Fibroblast of lung (primary cell): ENCODE measurements at regions not wholly inside any gene's neighbourhood (a gene's known extent, or its start where the extent isn't known, plus 50 kb on each side); places are given as distances from the start of the nearest gene placed in this dataset.

ENCODE experiments used
- DNase-seq, 2 donors: peaks; one replicate each; pipeline versions ENCODE4 v3.0.0 to v3.0.0-alpha.2; 2010; ENCODE audit warnings: low read depth in 2 of 2
- H2AFZ ChIP-seq: 2 replicates; pipeline ENCODE4 v1.5.1; 2012; ENCODE audit warnings: low read length, control low read depth, inconsistent platforms
- H3K27ac ChIP-seq: 2 replicates; pipeline ENCODE4 v1.5.1; 2011; ENCODE audit warnings: low read length, control low read depth; ENCODE audit not compliant: insufficient read depth
- H3K27me3 ChIP-seq: 2 replicates; pipeline ENCODE4 v1.5.1; 2011; ENCODE audit warnings: mild to moderate bottlenecking, low read length; ENCODE audit not compliant: control insufficient read depth, insufficient read depth
- H3K36me3 ChIP-seq: 2 replicates; pipeline ENCODE4 v1.5.1; 2011; ENCODE audit warnings: low read length; ENCODE audit not compliant: control insufficient read depth, insufficient read depth
- H3K4me1 ChIP-seq: 2 replicates; pipeline ENCODE4 v1.5.1; 2011; ENCODE audit warnings: low read length; ENCODE audit not compliant: control insufficient read depth, insufficient read depth; ENCODE audit errors: extremely low read depth
- H3K4me2 ChIP-seq: 2 replicates; pipeline ENCODE4 v1.5.1; 2011; ENCODE audit warnings: low read length, control low read depth; ENCODE audit not compliant: insufficient read depth; ENCODE audit errors: extremely low read depth
- H3K4me3 ChIP-seq, 4 experiments: fragments of 200-600 bp in 1 of 4; sonication (generic) in 1 of 4; replicated peaks in 1 of 4; 2 replicates each; pipeline ENCODE4 v1.5.1; 2011 to 2016; ENCODE audit warnings: low read length in 4 of 4, low read depth in 3 of 4, mild to moderate bottlenecking in 3 of 4, control low read depth in 2 of 4, inconsistent platforms in 1 of 4, mixed read lengths in 1 of 4; ENCODE audit not compliant: insufficient read depth in 1 of 4; ENCODE audit errors: control extremely low read depth in 1 of 4
- H3K79me2 ChIP-seq: 2 replicates; pipeline ENCODE4 v1.5.1; 2012; ENCODE audit warnings: mild to moderate bottlenecking, low read length, inconsistent platforms; ENCODE audit not compliant: control insufficient read depth, insufficient read depth
- H3K9ac ChIP-seq: 2 replicates; pipeline ENCODE4 v1.5.1; 2011; ENCODE audit warnings: mild to moderate bottlenecking, low read length, control low read depth; ENCODE audit not compliant: insufficient read depth
- H3K9me3 ChIP-seq: 2 replicates; pipeline ENCODE4 v1.5.1; 2012; ENCODE audit warnings: low read depth, low read length; ENCODE audit not compliant: control insufficient read depth, insufficient read depth
- H4K20me1 ChIP-seq: 2 replicates; pipeline ENCODE4 v1.5.1; 2011; ENCODE audit warnings: low read length; ENCODE audit not compliant: control insufficient read depth, insufficient read depth; ENCODE audit errors: extremely low read depth
- EZH2 ChIP-seq: IDR thresholded peaks from 2 replicates; pipeline ENCODE4 v1.5.1; 2012; ENCODE audit warnings: low read length, control low read depth, mild to moderate bottlenecking; ENCODE audit errors: missing control alignments
- TF ChIP-seq, protein P1 (sequence below), 2 donors: IDR thresholded peaks in 1 of 2; conservative IDR thresholded peaks in 1 of 2; 1 replicate in 1 of 2; 2 replicates in 1 of 2; pipeline ENCODE4 v1.5.1; 2011 to 2012; ENCODE audit warnings: low read length in 2 of 2, control low read depth in 1 of 2, inconsistent platforms in 1 of 2, low read depth in 1 of 2, mild to moderate bottlenecking in 1 of 2

DNA sequence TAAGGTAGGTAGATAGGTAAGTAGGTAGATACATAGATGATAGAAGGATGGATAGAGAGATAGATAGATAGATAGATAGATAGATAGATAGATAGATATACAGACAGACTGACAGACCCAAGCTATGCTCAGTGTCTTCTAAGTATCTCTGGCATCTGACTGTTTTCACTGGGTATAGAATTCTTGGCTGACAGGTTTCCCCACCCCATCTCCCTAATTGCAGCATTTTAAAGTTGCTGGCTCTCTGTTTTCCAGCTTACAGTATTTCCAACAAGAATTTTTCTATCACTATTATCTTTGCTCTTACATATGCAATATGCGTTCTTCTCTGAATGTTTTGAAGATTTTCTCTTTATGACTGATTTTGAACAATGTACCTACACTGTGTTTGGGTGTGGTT is 328.7 kb downstream of the TCERG1L start:
- H3K9ac ChIP-seq = no peak overlapping the region
- DNase-seq = no peak

DNA sequence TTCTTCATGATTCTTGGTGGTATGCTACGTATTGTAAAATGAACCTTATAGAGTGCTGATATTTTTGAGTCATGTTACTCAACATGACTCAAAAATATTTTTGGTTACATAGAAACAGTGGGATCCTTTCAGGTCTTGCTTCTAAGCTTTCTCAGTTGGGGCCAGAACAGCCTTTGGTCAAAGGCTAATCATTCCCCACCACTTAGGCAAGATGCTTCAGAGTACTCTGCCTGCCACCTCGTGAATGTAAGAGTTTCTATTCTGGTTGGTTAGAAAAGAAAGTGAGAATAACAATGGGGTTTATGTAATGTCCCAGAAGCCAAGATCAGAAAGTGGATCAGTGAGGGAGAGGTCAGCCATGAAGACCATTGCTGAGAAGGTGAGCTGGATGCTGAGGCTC is 327.8 kb downstream of the TCERG1L start:
- Histone ChIP-seq H3K27ac (no peak overlapping the region), H3K27me3 (no peaks in the 10 kb centered on the region), H3K4me1 (no peaks in the 10 kb centered on the region), H3K4me2 (no peak overlapping the region), H3K79me2 (no peaks in the 10 kb centered on the region), H4K20me1 (no peaks in the 10 kb centered on the region), H3K36me3 (no peaks in the 10 kb centered on the region), H2AFZ (no peak overlapping the region), H3K9me3 (no peaks in the 10 kb centered on the region), H3K9ac (no peak overlapping the region), H3K4me3 (no peak overlapping the region)
- DNase-seq = no peak
- TF ChIP-seq EZH2 = no peak
- TF ChIP-seq, protein P1, sequence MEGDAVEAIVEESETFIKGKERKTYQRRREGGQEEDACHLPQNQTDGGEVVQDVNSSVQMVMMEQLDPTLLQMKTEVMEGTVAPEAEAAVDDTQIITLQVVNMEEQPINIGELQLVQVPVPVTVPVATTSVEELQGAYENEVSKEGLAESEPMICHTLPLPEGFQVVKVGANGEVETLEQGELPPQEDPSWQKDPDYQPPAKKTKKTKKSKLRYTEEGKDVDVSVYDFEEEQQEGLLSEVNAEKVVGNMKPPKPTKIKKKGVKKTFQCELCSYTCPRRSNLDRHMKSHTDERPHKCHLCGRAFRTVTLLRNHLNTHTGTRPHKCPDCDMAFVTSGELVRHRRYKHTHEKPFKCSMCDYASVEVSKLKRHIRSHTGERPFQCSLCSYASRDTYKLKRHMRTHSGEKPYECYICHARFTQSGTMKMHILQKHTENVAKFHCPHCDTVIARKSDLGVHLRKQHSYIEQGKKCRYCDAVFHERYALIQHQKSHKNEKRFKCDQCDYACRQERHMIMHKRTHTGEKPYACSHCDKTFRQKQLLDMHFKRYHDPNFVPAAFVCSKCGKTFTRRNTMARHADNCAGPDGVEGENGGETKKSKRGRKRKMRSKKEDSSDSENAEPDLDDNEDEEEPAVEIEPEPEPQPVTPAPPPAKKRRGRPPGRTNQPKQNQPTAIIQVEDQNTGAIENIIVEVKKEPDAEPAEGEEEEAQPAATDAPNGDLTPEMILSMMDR (conservative IDR thresholded peaks at IDR 0.05 in 1 of 2, IDR thresholded peaks at IDR 0.05 in 1 of 2; ENCODE audit: low read depth in 1 of 2, low read length in 2 of 2) = no peak

More for the DNA sequence above, 328.7 kb downstream of the TCERG1L start:
- Histone ChIP-seq H3K36me3 (no peaks in the 10 kb centered on the region), H2AFZ (no peak overlapping the region), H3K9me3 (no peaks in the 10 kb centered on the region), H4K20me1 (no peaks in the 10 kb centered on the region), H3K27me3 (no peaks in the 10 kb centered on the region), H3K27ac (no peak overlapping the region), H3K79me2 (no peaks in the 10 kb centered on the region), H3K4me3 (no peak overlapping the region), H3K4me2 (no peak overlapping the region), H3K4me1 (no peaks in the 10 kb centered on the region)
- TF ChIP-seq, protein P1 (conservative IDR thresholded peaks at IDR 0.05 in 1 of 2, IDR thresholded peaks at IDR 0.05 in 1 of 2; ENCODE audit: low read depth in 1 of 2, low read length in 2 of 2) = no peak
- no peak for TF ChIP-seq EZH2

DNA sequence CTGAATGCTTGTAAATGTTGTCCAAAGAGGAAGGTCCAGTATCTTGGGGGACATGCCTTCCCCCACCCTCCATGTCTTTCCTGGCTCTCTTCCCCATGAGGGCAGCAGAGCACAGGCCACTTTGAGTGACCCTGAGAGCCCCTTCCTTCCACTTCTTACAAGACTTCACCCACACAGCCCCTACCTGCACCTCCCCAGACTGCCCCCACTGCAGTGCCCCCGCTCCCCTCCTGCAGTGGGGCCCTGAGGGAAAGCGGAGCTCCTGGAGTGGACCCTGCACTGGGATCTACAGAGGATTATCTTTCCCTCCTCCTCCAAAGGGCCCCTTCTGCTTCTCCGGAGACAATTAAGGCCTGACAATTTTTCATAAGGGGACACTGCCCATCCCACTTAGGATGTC is 326.8 kb downstream of the TCERG1L start:
- H2AFZ ChIP-seq = no peak overlapping the region
- H4K20me1 ChIP-seq = no peaks in the 10 kb centered on the region
- no peaks in the 10 kb centered on the region for H3K27me3 ChIP-seq
- no peaks in the 10 kb centered on the region for H3K36me3 ChIP-seq
- no peak overlapping the region for H3K4me3 ChIP-seq
- H3K9ac ChIP-seq = no peak overlapping the region
- no peak for DNase-seq
- no peaks in the 10 kb centered on the region for H3K9me3 ChIP-seq
- H3K27ac ChIP-seq = no peak overlapping the region
- no peaks in the 10 kb centered on the region for H3K79me2 ChIP-seq
- TF ChIP-seq EZH2 = no peak
- TF ChIP-seq, protein P1 (conservative IDR thresholded peaks at IDR 0.05 in 1 of 2, IDR thresholded peaks at IDR 0.05 in 1 of 2; ENCODE audit: low read depth in 1 of 2, low read length in 2 of 2) = no peak
- no peaks in the 10 kb centered on the region for H3K4me1 ChIP-seq
- H3K4me2 ChIP-seq = no peak overlapping the region
